GM18907 (cell line): ENCODE measurements at regions not wholly inside any gene's neighbourhood (a gene's known extent, or its start where the extent isn't known, plus 50 kb on each side); places are given as distances from the start of the nearest gene placed in this dataset.

Source experiments
- ATAC-seq: cut with Tn5 transposase; IDR thresholded peaks from one replicate; pipeline ENCODE4 v1.9.1; 2021; ENCODE audit warnings: mild to moderate bottlenecking, moderate library complexity; ENCODE audit not compliant: unreplicated experiment

DNA sequence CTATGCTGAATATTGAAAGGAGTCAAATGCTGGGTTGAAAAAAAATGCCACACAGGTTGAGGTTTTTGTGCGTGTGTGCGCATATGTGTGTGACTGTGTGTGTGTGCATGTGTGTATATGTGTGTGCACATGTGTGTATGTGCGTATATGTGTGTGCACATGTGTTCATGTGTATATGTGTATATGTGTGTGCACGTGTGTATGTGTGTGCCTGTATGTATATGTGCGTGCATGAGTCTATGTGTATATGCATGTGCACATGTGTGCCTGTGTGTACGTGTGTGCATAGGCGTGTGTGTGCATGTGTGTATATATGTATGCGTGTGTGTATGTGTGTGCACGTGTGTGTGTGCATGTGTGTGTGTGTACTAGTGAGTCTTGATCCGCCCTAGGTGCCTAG is 655.7 kb downstream of the AACS start:
- ATAC-seq, result no peak

DNA sequence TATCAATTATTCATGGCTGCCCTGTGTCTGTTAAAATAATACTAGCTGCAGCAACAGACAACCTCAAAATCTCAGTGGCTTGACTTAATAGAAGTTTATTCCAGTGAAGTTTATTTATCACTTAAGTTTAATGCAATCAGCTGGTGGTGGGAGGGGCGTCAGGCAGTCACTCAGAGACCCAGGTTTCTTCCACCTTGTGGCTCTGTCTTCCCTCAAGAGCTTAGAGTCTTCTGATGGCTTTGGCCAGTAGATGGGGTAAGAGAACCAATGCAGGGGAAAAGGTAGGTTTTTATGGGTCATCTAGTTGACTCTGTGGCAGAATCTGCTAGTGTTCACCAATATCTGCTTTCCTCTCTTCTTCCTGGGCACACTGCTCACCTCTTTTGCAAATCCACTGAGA is 668.9 kb downstream of the AACS start:
- no peak for ATAC-seq

DNA sequence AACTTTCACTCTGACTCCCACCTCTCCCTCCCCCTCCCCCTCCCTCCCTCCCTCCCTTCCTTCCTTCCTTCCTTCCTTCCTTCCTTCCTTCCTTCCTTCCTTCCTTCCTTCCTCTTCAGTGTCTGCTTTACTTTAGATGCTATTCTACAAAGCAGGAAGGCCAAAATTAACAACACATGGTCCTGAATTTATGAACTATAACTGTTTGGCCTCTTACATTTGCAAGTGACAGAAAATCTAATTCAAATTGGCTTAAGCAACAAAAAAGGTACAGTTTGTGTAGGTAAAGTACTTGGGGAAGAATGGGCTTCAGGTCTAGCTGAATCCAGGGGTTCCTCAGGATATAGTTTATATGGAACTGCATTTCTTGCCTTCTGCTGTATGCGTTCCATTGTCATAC is 673.0 kb downstream of the AACS start:
- no peak for ATAC-seq

DNA sequence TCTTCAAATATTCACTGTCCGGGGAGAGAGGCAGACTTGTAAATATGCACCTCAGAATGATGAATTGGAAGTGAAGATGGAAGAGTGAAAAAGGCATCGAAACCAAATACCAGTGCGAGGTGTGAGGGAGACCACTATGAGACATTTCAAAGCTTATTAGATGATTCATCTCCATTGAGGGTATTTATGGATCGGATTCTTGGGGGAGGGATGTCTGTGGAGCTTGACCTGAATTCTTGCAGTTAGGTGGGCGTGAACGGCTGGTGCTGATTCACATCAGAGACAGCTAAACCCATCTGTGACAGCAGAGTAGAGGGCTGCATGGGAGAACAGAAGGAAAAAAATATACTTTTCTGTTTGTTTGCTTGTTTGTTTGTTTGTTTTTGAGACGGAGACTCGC is 677.2 kb downstream of the AACS start:
- ATAC-seq, result no peak

DNA sequence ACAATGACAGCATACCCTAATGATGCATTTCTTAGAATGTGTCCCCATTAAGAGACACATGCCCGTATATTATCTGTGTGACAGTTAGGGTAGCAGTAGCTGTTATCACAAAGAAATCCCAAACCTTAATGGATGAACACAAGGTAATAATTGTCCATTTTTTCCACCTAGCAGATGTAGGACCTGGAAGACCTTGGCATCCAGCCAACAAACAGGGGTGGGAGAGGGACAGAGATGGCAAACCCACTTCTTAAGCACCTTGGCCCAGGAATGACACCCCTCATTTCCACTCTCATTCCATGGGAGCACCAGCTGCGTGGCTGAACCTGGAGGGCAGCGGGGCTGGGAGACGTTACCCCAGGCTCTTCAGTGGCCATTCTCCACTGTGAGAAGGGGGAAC is 679.0 kb downstream of the AACS start:
- ATAC-seq, result no peak

DNA sequence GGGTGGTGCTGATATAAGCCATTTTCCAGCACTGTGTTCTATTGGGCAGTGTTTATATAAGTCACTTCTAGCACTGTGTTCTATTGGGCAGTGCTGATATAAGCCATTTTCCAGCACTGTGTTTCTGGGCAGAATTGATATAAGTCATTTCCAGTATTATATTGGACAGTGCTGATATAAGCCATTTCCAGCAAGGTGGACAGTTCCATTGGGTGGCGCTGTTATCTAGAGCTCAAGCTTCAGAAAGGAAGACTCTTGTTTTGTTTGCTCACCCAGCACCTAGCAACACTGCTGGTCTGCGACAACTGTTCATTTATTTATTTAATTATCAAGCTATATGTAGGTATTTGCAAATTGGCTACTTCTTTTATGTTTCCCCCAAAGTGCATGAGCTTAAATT is 690.3 kb downstream of the AACS start:
- no peak for ATAC-seq

DNA sequence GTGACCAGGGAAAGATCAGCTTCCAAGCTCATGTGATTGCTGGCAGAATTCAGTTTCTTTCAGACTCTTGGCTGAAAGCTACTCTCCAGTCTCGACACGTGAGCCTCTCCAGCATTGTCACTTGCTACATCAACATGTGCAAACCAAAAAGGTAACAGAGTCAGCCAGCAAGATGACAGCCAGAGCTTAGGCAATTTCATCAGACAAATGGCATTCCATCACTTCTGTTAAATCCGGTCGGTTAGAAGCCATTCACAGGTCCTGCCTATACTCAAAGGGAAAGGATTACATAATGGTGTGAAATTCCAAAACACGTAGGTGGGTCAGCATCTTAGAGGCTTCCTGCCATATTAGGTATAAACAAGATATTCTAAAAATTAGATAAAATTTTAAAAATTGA is 700.9 kb downstream of the AACS start:
- ATAC-seq, result no peak

DNA sequence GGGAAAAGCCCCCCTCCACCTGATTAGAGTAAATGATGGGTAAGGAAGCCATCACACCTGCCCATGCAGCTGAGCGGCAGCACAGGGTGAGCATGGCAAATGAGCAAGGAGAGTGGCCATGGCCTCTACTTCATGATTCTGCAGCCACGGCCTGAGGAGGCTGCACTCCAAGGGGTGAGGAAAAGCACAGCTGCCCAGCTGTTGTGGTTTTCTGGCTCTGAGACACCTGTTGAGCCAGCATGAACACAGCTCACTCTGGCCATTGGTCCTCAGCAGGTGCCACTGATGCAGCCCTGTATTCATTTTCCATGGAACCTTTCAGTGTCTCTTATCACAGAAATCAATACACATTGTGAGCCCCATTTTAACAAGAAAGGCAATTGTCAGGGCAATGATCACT is 707.2 kb downstream of the AACS start:
- no peak for ATAC-seq

DNA sequence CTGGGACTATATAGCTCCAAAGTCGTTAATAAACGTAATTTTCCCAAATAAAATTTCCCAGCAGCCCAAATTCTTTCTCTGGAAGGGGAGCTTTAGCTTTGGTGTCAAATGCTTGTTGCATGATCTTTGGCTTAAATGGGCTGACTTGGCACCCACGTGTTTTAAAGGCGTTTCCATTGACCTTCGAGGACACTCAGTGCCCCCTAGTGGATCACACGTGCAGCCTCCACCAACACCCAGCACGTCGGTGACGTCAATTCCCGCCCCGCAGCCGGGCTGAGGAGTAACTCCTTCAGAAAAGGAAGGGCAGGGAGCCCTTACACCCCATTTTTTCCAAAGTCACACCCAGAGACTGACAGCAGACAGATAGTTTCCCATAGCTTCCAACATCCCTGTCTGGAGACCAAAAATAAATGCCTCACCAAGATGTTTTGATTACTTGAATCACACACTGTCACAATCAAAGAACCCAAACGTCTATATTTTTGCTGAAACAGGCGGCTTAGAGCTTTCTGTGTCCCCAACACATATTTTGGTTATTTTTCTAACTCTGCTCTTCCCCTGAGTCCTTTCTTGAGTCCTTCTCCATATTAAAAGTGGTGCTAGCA is 707.9 kb downstream of the AACS start:
- no peak for ATAC-seq

DNA sequence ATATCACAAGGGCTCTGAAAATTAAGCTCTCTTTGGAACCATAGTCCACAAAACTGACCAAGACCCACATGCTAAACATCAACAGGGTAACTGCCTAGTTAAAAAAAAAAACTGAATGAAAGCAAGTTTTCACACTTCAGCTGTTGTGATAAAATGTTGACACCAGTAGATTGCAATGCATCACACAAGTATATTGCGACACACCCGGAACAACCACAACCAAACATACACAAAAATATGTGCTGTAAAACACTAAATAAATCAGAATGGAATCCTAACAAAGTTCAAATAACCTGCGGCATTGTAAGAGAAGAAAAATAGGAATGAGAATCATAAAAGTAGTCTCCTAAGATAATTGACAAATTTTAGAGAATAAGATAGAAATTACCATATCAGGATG is 710.3 kb downstream of the AACS start:
- ATAC-seq, result no peak

DNA sequence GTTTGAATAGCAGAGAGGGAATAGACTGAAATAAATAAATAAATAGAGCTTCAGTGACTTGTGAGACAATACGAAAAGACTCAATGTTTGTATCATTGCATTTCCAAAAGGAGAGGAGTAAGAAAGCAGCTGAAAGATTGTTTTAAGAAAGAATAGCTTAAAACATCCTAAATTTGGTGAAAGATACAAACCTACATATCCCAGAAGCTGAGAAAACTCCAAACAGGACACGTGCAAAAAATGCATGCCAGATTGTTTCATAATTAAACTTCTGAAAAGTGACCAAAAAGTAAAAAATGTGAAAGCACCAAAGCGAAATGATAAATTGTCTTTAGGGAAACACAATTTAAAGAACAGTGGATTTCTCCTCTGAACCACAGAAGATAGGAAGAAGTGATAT is 711.0 kb downstream of the AACS start:
- ATAC-seq, result no peak

DNA sequence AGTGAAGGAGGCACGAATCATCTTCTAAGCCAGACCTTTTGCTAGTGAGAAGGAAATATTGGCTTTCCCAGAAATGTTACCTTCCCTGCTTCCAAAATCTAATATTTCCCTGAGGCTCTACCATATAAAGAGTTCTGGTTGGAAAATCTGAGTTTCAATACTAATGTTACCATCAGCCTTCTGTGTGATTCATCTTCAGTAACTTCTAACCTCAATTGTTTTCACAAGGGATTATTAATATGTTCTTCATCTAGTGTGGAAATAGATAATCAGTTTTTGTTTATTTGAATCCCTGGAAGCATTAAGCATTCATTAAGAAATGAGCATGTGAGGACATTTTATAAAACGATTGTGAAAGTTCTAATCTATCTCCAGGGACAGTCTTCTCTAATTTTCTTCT is 720.9 kb downstream of the AACS start:
- no peak for ATAC-seq

DNA sequence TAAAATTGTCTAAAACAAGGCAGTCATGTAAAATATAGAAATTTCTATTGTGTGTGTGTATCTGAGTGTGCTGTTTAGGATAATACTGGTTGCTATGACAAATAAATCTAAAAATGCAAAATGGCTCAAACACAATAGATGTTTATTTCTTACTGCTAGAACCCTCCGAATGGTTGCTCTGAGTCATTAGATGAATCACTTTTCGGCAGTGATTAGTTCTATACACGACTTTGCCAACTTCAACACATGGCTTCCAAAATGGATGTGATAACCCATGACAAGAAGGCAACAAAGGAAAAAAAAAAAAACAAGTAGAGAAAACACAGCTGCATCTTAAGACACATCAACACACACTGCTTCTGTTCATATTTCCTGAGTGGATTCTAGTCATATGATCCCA is 729.2 kb downstream of the AACS start:
- ATAC-seq, result no peak

DNA sequence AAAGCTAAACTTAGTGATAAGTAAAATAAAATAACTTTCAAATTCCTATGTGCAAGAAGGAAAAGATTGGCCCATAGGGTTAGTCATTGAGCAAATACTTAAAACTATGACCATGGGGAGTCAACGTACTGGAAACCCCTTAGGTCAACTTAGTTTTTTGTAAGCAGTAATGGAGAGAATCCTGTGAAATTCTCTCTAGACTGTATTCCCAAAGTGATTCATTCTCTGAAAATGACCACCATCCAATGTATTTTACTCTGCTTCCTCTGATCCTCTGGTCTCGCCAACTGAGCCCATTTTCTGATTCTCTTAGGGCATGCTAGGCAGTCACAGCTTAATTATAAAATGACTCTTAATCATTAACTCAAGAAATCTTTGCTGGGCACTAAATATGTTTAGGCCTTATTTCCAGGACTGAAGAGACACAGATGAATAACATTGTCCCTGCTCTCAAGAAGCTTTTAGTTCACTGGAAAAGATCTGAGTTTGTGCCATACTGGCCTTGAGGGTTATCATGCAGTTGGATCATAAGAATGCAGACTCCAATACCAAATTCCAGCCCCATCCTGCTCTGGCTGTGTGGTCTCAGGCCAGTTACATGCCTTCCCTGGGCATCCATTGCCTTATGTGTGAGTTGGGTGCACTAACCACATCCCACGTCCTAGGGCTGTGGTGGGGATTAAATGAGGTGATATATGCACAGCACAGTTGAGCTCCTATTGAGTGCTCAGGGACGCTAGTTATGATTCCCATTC is 732.4 kb downstream of the AACS start:
- ATAC-seq, result no peak

DNA sequence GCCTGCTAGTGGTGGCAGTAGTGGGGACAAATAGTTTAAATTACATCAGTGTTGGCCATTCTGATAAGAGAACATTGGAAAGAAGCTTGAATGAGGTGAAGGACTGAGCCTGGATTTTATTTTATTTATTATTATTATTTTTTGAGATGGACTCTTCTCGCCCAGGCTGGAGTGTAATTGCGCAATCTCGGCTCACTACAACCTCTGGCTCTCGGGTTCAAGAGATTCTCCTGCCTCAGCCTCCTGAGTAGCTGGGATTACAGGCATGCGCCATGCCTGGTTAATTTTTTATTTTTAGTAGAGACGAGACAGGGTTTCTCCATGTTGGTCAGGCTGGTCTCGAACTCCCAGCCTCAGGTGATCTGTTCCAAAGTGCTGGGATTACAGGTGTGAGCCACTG is 739.4 kb downstream of the AACS start:
- ATAC-seq, result no peak

DNA sequence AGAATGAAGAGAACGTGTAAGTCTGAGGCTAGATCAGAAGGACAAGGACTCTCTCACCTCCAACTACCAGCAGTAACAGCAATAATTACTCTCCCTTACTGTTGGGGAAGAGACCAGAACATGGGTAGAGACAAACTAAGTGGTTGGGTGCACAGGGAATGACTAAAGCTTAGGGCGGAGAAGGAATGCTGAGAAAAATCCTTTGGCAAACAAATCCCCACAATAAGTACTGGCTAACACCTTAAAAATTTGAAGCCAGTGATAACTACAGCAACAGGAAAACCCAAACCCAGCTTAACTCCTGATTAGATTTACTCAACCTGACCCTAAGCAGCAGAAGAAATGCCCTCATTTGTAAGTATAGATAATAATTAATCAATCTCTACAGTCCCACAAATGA is 759.0 kb downstream of the AACS start:
- ATAC-seq, result no peak

DNA sequence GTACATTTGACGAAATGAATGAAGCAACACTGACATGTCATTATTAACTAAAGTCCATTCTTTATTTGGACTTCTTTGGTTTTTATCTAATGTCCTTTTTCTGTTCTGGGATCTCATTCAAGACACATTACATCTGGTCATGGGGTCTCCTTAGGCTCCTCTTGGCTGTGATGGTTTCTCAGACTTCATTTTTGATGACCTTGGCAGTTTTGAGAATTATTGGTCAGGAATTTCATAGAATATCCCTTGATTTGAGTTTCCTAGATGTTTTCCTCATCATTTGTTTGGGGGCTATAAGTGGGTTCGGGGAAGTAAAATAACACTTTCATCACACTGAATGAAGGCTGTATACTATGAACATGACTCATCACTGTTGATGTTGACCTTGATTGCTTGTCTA is 770.6 kb downstream of the AACS start:
- ATAC-seq, result no peak

DNA sequence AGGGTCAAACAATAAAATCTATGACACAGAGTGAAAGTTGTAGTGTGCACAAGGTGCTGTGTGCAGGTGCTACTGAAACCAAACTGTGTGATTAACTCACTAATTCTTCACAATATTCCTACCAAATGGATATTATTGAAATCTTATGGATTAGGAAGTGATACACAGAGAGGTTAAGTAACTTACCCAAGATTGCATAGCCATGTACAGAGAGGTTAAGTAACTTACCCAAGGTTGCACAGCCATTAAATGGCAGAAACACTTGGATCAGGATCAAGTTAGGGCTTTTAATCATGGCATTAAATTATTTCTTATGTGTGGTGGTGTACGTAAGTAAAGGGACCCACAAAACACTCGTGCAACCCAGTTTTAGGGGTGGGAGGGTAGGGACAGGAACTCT is 771.4 kb downstream of the AACS start:
- no peak for ATAC-seq

DNA sequence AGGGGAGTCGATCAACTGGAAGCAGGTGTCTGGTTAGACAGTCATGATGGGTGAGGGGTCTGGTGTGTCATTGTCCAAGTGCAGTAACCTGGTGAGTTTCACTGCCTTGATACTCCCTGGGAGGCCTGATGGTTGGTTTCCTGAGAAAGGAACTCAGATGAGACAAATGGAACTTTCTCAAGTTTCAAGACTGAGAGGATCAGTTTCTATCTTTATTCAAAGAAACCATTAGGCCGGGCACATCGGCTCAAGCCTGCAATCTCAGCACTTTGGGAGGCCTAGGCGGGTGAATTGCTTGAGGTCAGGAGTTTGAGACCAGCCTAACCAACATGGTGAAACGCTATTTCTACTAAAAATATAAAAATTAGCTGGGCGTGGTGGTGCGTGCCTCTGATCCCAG is 776.1 kb downstream of the AACS start:
- ATAC-seq, result no peak

DNA sequence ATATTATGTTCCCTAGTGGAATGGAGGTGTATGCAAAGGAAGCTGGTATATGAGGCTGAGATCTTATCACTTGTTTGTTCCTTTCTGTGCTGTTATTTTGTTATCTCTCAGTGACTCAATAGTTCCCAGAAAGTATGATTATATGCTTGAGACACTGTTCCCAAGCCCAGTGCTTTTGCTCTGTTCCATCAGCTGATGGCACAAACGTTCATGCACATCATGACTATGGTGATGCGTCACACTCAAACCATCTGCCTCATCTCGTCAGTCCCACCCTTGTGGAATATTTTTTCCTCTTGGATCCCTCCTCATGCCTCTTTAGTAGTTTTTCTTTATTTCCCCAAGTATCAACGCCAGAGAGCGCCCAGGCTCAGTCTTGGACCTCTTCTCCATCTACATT is 786.9 kb downstream of the AACS start:
- no peak for ATAC-seq

DNA sequence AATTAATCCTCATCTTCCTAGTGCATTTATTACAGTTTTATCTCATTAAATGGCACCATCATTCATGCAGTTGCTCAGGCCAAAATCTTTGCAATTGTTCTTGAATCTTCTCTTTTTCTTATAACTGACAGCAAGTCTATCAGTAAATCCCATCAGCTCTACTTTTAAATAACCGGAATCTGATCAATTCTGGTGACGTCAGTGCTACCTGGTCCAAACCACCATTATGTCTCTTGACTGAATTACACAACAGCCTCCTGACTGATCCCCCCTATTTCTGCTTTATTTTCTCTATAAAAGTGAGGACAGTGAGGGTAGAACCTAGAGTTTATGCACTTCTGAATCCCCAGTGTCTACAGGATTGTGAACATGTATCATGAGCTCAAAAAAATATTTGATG is 787.4 kb downstream of the AACS start:
- no peak for ATAC-seq

DNA sequence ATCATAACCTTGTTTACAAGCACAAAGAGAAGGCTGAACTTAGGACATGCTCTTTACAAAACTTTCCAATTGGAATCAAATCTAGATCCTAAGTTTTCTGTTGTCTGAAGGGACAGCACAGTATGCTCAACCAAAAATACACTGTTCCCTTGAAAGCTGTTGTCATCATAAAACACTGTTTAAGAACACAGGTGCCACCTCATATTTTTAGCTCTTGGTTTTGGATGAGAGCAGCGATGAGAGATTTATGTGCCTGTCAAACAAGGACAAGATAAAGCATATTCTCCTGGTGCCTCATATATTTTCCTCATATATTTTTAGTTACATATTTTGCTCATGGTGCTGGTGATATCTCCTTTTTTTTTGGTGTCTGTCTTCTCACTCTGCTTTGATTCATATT is 788.4 kb downstream of the AACS start:
- no peak for ATAC-seq

DNA sequence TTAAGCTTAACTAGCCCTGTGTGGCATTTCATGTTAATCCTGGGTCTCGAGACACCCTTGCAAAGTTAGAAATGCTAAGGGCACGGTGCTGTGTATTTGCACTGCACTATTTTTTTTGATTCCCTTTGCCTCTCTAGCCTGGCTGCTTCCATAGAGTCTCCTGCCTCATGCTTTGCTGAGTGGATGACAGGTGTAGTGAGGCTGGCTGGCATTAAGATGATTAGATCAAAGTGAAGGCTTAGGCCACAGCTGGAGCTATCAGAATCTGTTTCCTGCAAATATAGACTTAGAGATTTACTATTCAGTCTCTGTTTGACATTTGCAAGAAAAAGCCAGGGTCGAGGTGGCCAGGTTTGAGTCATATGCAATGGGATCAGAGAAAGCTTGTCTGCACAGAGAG is 791.1 kb downstream of the AACS start:
- no peak for ATAC-seq
